NCI-H82 treated with DMSO at 0.1 percent for 48 hours (cell line): ENCODE measurements at regions not wholly inside any gene's neighbourhood (a gene's known extent, or its start where the extent isn't known, plus 50 kb on each side); places are given as distances from the start of the nearest gene placed in this dataset.
"Not testable (repeated sequence)": the region's sequence is repeated elsewhere in the genome, so short reads cannot be mapped to it uniquely, and the experiment has no call there.

Experiments
- DNase-seq: peaks from one replicate; lab custom pipeline; 2025; ENCODE audit not compliant: unreplicated experiment; lab: John Stamatoyannopoulos, UW

- DNase-seq, result no peak
These were observed 238.6 kb downstream of the LRIG3 start for GRCh38 chr12:58681730-58682129.

GRCh38 chr12:58695263-58695662, 225.0 kb downstream of the LRIG3 start:
- DNase-seq, result no peak

- DNase-seq, result no peak
These were observed 218.8 kb downstream of the LRIG3 start for GRCh38 chr12:58701536-58701935.

GRCh38 chr12:58703866-58704265, 216.4 kb downstream of the LRIG3 start:
- no peak for DNase-seq

GRCh38 chr12:58704770-58705169, 215.5 kb downstream of the LRIG3 start:
- DNase-seq, result not testable (repeated sequence)

- no peak for DNase-seq
These were observed 209.4 kb downstream of the LRIG3 start for GRCh38 chr12:58710901-58711300.

GRCh38 chr12:58711974-58712373, 208.3 kb downstream of the LRIG3 start:
- no peak for DNase-seq

GRCh38 chr12:58712976-58713375, 207.3 kb downstream of the LRIG3 start:
- no peak for DNase-seq

GRCh38 chr12:58719161-58719560, 201.1 kb downstream of the LRIG3 start:
- no peak for DNase-seq

- DNase-seq, result no peak
These were observed 199.9 kb downstream of the LRIG3 start for GRCh38 chr12:58720421-58720820.

- no peak for DNase-seq
These were observed 194.8 kb downstream of the LRIG3 start for GRCh38 chr12:58725400-58726105.

- no peak for DNase-seq
These were observed 192.8 kb downstream of the LRIG3 start for GRCh38 chr12:58727521-58727920.

GRCh38 chr12:58728397-58728796, 191.9 kb downstream of the LRIG3 start:
- no peak for DNase-seq

- DNase-seq, result no peak
These were observed 189.2 kb downstream of the LRIG3 start for GRCh38 chr12:58731096-58731495.

GRCh38 chr12:58732894-58733293, 187.4 kb downstream of the LRIG3 start:
- no peak for DNase-seq

GRCh38 chr12:58741226-58741625, 179.1 kb downstream of the LRIG3 start:
- DNase-seq, result no peak

GRCh38 chr12:58745348-58746125, 174.8 kb downstream of the LRIG3 start:
- no peak for DNase-seq

- no peak for DNase-seq
These were observed 172.8 kb downstream of the LRIG3 start for GRCh38 chr12:58747533-58747932.

GRCh38 chr12:58750484-58750883, 169.8 kb downstream of the LRIG3 start:
- DNase-seq, result no peak

GRCh38 chr12:58757422-58757821, 162.9 kb downstream of the LRIG3 start:
- DNase-seq, result no peak

GRCh38 chr12:58759745-58760144, 160.6 kb downstream of the LRIG3 start:
- DNase-seq, result not testable (repeated sequence)

- no peak for DNase-seq
These were observed 159.0 kb downstream of the LRIG3 start for GRCh38 chr12:58761308-58761707.
